Body of pancreas (tissue), 4 donors: ENCODE measurements at regions not wholly inside any gene's neighbourhood (a gene's known extent, or its start where the extent isn't known, plus 50 kb on each side); places are given as distances from the start of the nearest gene placed in this dataset.

ENCODE experiments used
- POLR2A ChIP-seq, 3 donors: fragments of 450-650 bp; IDR thresholded peaks; one replicate each; pipeline ENCODE4 v1.6.1; 2016; ENCODE audit warnings: antibody characterized with exemption in 3 of 3, mild to moderate bottlenecking in 2 of 3
- TF ChIP-seq, protein P1 (sequence below), 7 experiments: fragments of 450-650 bp in 4 of 7; fragments of 200-600 bp in 3 of 7; sonication (generic) in 3 of 7; IDR thresholded peaks; one replicate each; pipeline ENCODE4 v1.5.1; 2016 to 2019; ENCODE audit warnings: antibody characterized with exemption in 7 of 7

DNA sequence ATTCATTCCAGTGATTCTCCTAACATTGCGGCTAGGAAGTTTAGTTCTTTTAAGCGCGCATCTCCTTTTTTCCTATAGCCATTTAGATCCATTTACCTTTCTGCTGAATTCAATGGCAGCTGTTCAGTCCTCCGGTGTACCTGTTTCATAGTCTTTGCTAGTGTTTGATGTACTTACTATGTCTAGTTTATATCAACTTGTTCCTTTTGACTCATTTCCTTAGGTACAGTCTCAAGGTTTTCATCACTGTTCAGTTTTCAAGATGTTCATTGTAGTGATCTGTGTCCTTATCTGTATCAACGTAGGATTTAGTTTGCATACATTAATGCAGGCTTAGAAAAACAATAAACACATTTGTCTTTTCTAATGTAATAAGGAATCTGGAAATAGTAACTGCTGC is 59.0 kb upstream of the MBNL1 start:
- TF ChIP-seq, protein P1, sequence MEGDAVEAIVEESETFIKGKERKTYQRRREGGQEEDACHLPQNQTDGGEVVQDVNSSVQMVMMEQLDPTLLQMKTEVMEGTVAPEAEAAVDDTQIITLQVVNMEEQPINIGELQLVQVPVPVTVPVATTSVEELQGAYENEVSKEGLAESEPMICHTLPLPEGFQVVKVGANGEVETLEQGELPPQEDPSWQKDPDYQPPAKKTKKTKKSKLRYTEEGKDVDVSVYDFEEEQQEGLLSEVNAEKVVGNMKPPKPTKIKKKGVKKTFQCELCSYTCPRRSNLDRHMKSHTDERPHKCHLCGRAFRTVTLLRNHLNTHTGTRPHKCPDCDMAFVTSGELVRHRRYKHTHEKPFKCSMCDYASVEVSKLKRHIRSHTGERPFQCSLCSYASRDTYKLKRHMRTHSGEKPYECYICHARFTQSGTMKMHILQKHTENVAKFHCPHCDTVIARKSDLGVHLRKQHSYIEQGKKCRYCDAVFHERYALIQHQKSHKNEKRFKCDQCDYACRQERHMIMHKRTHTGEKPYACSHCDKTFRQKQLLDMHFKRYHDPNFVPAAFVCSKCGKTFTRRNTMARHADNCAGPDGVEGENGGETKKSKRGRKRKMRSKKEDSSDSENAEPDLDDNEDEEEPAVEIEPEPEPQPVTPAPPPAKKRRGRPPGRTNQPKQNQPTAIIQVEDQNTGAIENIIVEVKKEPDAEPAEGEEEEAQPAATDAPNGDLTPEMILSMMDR (IDR thresholded peaks at IDR 0.05) = no peak
- TF ChIP-seq POLR2A (IDR thresholded peaks at IDR 0.05) = no peak
